ENCODE measurements at regions not wholly inside any gene's neighbourhood (a gene's known extent, or its start where the extent isn't known, plus 50 kb on each side); places are given as distances from the start of the nearest gene placed in this dataset.

- Mint-ChIP-seq H3K4me3 (no peak overlapping the region), H3K27me3 (ENCODE audit: low read depth) (peaks cover 3% of the 10 kb centered on the region), H3K36me3 (ENCODE audit: low read depth) (no peaks in the 10 kb centered on the region), H3K4me1 (peaks cover 6% of the 10 kb centered on the region), H3K27ac (ENCODE audit: unreplicated experiment) (no peak overlapping the region), H3K9me3 (peaks cover 3% of the 10 kb centered on the region)
- TF ChIP-seq CTCF (conservative IDR thresholded peaks at IDR 0.05): no peak
- DNase-seq (ENCODE audit: low read depth, low spot score): no peak
These were observed 55.4 kb upstream of the LRP8 start for GRCh38 chr1:53383136-53383870.

GRCh38 chr1:53384796-53385195, 56.9 kb upstream of the LRP8 start:
- no peak overlapping the region for H3K4me3 Mint-ChIP-seq
- H3K27me3 Mint-ChIP-seq (ENCODE audit: low read depth): peaks cover 3% of the 10 kb centered on the region
- no peak for DNase-seq (ENCODE audit: low read depth, low spot score)
- peaks cover 3% of the 10 kb centered on the region for H3K9me3 Mint-ChIP-seq
- peaks cover 6% of the 10 kb centered on the region for H3K4me1 Mint-ChIP-seq
- no peak overlapping the region for H3K27ac Mint-ChIP-seq (ENCODE audit: unreplicated experiment)
- no peaks in the 10 kb centered on the region for H3K36me3 Mint-ChIP-seq (ENCODE audit: low read depth)
- no peak for TF ChIP-seq CTCF (conservative IDR thresholded peaks at IDR 0.05)

GRCh38 chr1:53385276-53386225, 57.7 kb upstream of the LRP8 start:
- H3K36me3 Mint-ChIP-seq (ENCODE audit: low read depth): no peaks in the 10 kb centered on the region
- DNase-seq (ENCODE audit: low read depth, low spot score): no peak
- TF ChIP-seq CTCF (conservative IDR thresholded peaks at IDR 0.05): no peak
- peaks cover 3% of the 10 kb centered on the region for H3K27me3 Mint-ChIP-seq (ENCODE audit: low read depth)
- H3K4me1 Mint-ChIP-seq: peaks cover 6% of the 10 kb centered on the region
- no peak overlapping the region for H3K27ac Mint-ChIP-seq (ENCODE audit: unreplicated experiment)
- H3K4me3 Mint-ChIP-seq: no peak overlapping the region
- H3K9me3 Mint-ChIP-seq: peaks cover 3% of the 10 kb centered on the region

GRCh38 chr1:53388963-53389362, 61.1 kb upstream of the LRP8 start:
- no peak for TF ChIP-seq CTCF (conservative IDR thresholded peaks at IDR 0.05)
- H3K4me3 Mint-ChIP-seq: no peak overlapping the region
- no peak for DNase-seq (ENCODE audit: low read depth, low spot score)
- H3K36me3 Mint-ChIP-seq (ENCODE audit: low read depth): no peaks in the 10 kb centered on the region
- H3K9me3 Mint-ChIP-seq: peaks cover 3% of the 10 kb centered on the region
- no peaks in the 10 kb centered on the region for H3K27me3 Mint-ChIP-seq (ENCODE audit: low read depth)
- peaks cover 15% of the 10 kb centered on the region for H3K4me1 Mint-ChIP-seq
- no peak overlapping the region for H3K27ac Mint-ChIP-seq (ENCODE audit: unreplicated experiment)

GRCh38 chr1:53390261-53390660, 62.4 kb upstream of the LRP8 start:
- Mint-ChIP-seq H3K27me3 (ENCODE audit: low read depth) (no peaks in the 10 kb centered on the region), H3K36me3 (ENCODE audit: low read depth) (no peaks in the 10 kb centered on the region), H3K27ac (ENCODE audit: unreplicated experiment) (no peak overlapping the region), H3K9me3 (peaks cover 3% of the 10 kb centered on the region), H3K4me3 (no peak overlapping the region), H3K4me1 (peaks cover 25% of the 10 kb centered on the region)
- DNase-seq (ENCODE audit: low read depth, low spot score): no peak
- no peak for TF ChIP-seq CTCF (conservative IDR thresholded peaks at IDR 0.05)

Measured in neural crest cell (in vitro differentiated cells).